ENCODE measurements at regions not wholly inside any gene's neighbourhood (a gene's known extent, or its start where the extent isn't known, plus 50 kb on each side); places are given as distances from the start of the nearest gene placed in this dataset.

GRCh38 chr13:73579574-73580274, 520.9 kb downstream of the KLF5 start:
- BruUV-seq (replicated peaks) = no TSS peak
- intact Hi-C loops (cut with micrococcal nuclease; ENCODE audit: unreplicated experiment) = no loop called here
- no peaks in the 10 kb centered on the region for H3K36me3 ChIP-seq (ENCODE audit: insufficient read depth, low read length)
- H2AFZ ChIP-seq (ENCODE audit: low read length) = no peak overlapping the region
- ChIA-PET POLR2A (interaction anchor here (0.6 to 1.2 kb wide), 4 partner anchors 42 to 497 kb away, joined by 3 to 8 read pairs (median 4); no protein-coding TSS in a partner anchor), CTCF (ENCODE audit: unreplicated experiment) (no interaction called here)
- H3K9me2 ChIP-seq (ENCODE audit: insufficient read depth, low read length) = no peaks in the 10 kb centered on the region
- H3K79me2 ChIP-seq (ENCODE audit: insufficient read depth, low read depth, low read length) = no peaks in the 10 kb centered on the region
- no peak for TF ChIP-seq EZH2phosphoT487 (IDR thresholded peaks at IDR 0.05; ENCODE audit: borderline replicate concordance, low read depth, low read length)
- TF ChIP-seq, protein P1, sequence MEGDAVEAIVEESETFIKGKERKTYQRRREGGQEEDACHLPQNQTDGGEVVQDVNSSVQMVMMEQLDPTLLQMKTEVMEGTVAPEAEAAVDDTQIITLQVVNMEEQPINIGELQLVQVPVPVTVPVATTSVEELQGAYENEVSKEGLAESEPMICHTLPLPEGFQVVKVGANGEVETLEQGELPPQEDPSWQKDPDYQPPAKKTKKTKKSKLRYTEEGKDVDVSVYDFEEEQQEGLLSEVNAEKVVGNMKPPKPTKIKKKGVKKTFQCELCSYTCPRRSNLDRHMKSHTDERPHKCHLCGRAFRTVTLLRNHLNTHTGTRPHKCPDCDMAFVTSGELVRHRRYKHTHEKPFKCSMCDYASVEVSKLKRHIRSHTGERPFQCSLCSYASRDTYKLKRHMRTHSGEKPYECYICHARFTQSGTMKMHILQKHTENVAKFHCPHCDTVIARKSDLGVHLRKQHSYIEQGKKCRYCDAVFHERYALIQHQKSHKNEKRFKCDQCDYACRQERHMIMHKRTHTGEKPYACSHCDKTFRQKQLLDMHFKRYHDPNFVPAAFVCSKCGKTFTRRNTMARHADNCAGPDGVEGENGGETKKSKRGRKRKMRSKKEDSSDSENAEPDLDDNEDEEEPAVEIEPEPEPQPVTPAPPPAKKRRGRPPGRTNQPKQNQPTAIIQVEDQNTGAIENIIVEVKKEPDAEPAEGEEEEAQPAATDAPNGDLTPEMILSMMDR (conservative IDR thresholded peaks at IDR 0.05; ENCODE audit: low read length) = no peak
- no peak overlapping the region for H3K4me2 ChIP-seq (ENCODE audit: low read length)
- no peak for DNase-seq (ENCODE audit: low spot score)
- H3K9me3 ChIP-seq (ENCODE audit: low read length) = no peaks in the 10 kb centered on the region
- no peaks in the 10 kb centered on the region for H3K4me1 ChIP-seq (ENCODE audit: insufficient read depth, low read length, poor library complexity, severe bottlenecking)
- no peak overlapping the region for H3K4me3 ChIP-seq (ENCODE audit: low read depth, low read length, poor library complexity, severe bottlenecking)
- no peaks in the 10 kb centered on the region for H4K20me1 ChIP-seq (ENCODE audit: insufficient read depth, low read length)
- H3K27ac ChIP-seq (ENCODE audit: low read depth, low read length, poor library complexity, severe bottlenecking) = no peak overlapping the region

GRCh38 chr13:73578251-73578875, 519.6 kb downstream of the KLF5 start:
- ChIA-PET CTCF (ENCODE audit: unreplicated experiment) (no interaction called here), POLR2A (interaction anchor here (0.8 to 1.2 kb wide), 2 partner anchors 24 to 44 kb away, joined by 3 to 8 read pairs; no protein-coding TSS in a partner anchor)
- intact Hi-C loops (cut with micrococcal nuclease; ENCODE audit: unreplicated experiment) = no loop called here
- H3K4me1 ChIP-seq (ENCODE audit: insufficient read depth, low read length, poor library complexity, severe bottlenecking) = no peaks in the 10 kb centered on the region
- no peak for TF ChIP-seq EZH2phosphoT487 (IDR thresholded peaks at IDR 0.05; ENCODE audit: borderline replicate concordance, low read depth, low read length)
- TF ChIP-seq, protein P1 (conservative IDR thresholded peaks at IDR 0.05; ENCODE audit: low read length) = no peak
- no peak overlapping the region for H3K27ac ChIP-seq (ENCODE audit: low read depth, low read length, poor library complexity, severe bottlenecking)
- H2AFZ ChIP-seq (ENCODE audit: low read length) = no peak overlapping the region
- no peaks in the 10 kb centered on the region for H3K36me3 ChIP-seq (ENCODE audit: insufficient read depth, low read length)
- DNase-seq (ENCODE audit: low spot score) = no peak
- no peak overlapping the region for H3K4me2 ChIP-seq (ENCODE audit: low read length)
- BruUV-seq (replicated peaks) = no TSS peak
- no peaks in the 10 kb centered on the region for H3K79me2 ChIP-seq (ENCODE audit: insufficient read depth, low read depth, low read length)
- H3K4me3 ChIP-seq (ENCODE audit: low read depth, low read length, poor library complexity, severe bottlenecking) = no peak overlapping the region
- H3K9me3 ChIP-seq (ENCODE audit: low read length) = no peaks in the 10 kb centered on the region
- H4K20me1 ChIP-seq (ENCODE audit: insufficient read depth, low read length) = no peaks in the 10 kb centered on the region
- H3K9me2 ChIP-seq (ENCODE audit: insufficient read depth, low read length) = no peaks in the 10 kb centered on the region

- H3K4me2 ChIP-seq (ENCODE audit: low read length) = no peak overlapping the region
- intact Hi-C loops (cut with micrococcal nuclease; ENCODE audit: unreplicated experiment) = no loop called here
- no peaks in the 10 kb centered on the region for H3K79me2 ChIP-seq (ENCODE audit: insufficient read depth, low read depth, low read length)
- BruUV-seq (replicated peaks) = no TSS peak
- no peak for DNase-seq (ENCODE audit: low spot score)
- no peak overlapping the region for H3K4me3 ChIP-seq (ENCODE audit: low read depth, low read length, poor library complexity, severe bottlenecking)
- ChIA-PET POLR2A (no interaction called here), CTCF (ENCODE audit: unreplicated experiment) (no interaction called here)
- H3K27ac ChIP-seq (ENCODE audit: low read depth, low read length, poor library complexity, severe bottlenecking) = no peak overlapping the region
- H2AFZ ChIP-seq (ENCODE audit: low read length) = no peak overlapping the region
- no peaks in the 10 kb centered on the region for H3K9me2 ChIP-seq (ENCODE audit: insufficient read depth, low read length)
- no peaks in the 10 kb centered on the region for H4K20me1 ChIP-seq (ENCODE audit: insufficient read depth, low read length)
- no peaks in the 10 kb centered on the region for H3K9me3 ChIP-seq (ENCODE audit: low read length)
- H3K4me1 ChIP-seq (ENCODE audit: insufficient read depth, low read length, poor library complexity, severe bottlenecking) = no peaks in the 10 kb centered on the region
- TF ChIP-seq EZH2phosphoT487 (IDR thresholded peaks at IDR 0.05; ENCODE audit: borderline replicate concordance, low read depth, low read length) = no peak
- TF ChIP-seq, protein P1 (conservative IDR thresholded peaks at IDR 0.05; ENCODE audit: low read length) = no peak
- no peaks in the 10 kb centered on the region for H3K36me3 ChIP-seq (ENCODE audit: insufficient read depth, low read length)
Measured at GRCh38 chr13:73576291-73576690, 517.5 kb downstream of the KLF5 start.
